HEK293 (cell line): ENCODE measurements at regions not wholly inside any gene's neighbourhood (a gene's known extent, or its start where the extent isn't known, plus 50 kb on each side); places are given as distances from the start of the nearest gene placed in this dataset.

ENCODE experiments used
- SETDB1 ChIP-seq: IDR thresholded peaks from one replicate; pipeline ENCODE4 v1.6.1; 2017; ENCODE audit warnings: mild to moderate bottlenecking, low read length, moderate library complexity, mixed read lengths; ENCODE audit not compliant: insufficient read length
- ZNF776 ChIP-seq: fragments of 450-650 bp; formaldehyde crosslinking; IDR thresholded peaks from 2 replicates; pipeline ENCODE4 v1.5.0; 2017; ENCODE audit warnings: missing biosample characterization, missing genetic modification characterization, borderline replicate concordance
- TF ChIP-seq, protein P1 (sequence below): fragments of 450-650 bp; formaldehyde crosslinking; IDR thresholded peaks from 2 replicates; pipeline ENCODE4 v1.5.1; 2016; ENCODE audit warnings: missing biosample characterization, missing genetic modification characterization, low read depth
- TF ChIP-seq, protein P2 (sequence below): fragments of 450-650 bp; formaldehyde crosslinking; IDR thresholded peaks from 2 replicates; pipeline ENCODE4 v1.5.1; 2016; ENCODE audit warnings: missing biosample characterization, missing genetic modification characterization

DNA sequence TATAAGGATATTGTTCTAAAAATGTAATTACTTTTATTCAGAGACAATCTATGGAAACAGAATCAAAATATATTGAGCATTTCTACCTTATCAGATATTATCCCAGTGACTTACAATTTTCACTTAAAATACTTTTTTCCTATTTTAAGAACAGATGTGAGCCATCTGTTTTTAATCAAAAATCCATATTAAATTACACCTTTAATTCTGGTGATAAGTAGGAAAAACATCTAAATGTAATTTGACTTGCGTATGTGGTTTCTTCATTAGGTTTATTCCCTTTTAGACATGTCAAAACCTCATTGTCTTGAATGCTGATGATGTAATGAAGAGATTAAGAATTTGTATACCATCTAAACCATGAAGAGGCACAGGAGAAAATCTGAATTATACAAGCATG, 1118.8 kb upstream of the TMPRSS15 start:
- TF ChIP-seq, protein P1, sequence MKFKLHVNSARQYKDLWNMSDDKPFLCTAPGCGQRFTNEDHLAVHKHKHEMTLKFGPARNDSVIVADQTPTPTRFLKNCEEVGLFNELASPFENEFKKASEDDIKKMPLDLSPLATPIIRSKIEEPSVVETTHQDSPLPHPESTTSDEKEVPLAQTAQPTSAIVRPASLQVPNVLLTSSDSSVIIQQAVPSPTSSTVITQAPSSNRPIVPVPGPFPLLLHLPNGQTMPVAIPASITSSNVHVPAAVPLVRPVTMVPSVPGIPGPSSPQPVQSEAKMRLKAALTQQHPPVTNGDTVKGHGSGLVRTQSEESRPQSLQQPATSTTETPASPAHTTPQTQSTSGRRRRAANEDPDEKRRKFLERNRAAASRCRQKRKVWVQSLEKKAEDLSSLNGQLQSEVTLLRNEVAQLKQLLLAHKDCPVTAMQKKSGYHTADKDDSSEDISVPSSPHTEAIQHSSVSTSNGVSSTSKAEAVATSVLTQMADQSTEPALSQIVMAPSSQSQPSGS: no peak
- TF ChIP-seq, protein P2, sequence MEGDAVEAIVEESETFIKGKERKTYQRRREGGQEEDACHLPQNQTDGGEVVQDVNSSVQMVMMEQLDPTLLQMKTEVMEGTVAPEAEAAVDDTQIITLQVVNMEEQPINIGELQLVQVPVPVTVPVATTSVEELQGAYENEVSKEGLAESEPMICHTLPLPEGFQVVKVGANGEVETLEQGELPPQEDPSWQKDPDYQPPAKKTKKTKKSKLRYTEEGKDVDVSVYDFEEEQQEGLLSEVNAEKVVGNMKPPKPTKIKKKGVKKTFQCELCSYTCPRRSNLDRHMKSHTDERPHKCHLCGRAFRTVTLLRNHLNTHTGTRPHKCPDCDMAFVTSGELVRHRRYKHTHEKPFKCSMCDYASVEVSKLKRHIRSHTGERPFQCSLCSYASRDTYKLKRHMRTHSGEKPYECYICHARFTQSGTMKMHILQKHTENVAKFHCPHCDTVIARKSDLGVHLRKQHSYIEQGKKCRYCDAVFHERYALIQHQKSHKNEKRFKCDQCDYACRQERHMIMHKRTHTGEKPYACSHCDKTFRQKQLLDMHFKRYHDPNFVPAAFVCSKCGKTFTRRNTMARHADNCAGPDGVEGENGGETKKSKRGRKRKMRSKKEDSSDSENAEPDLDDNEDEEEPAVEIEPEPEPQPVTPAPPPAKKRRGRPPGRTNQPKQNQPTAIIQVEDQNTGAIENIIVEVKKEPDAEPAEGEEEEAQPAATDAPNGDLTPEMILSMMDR (tag by site-specific recombination): no peak
- no peak for TF ChIP-seq SETDB1
- no peak for TF ChIP-seq ZNF776
